Bronchial epithelial cell (primary cell): ENCODE measurements at regions not wholly inside any gene's neighbourhood (a gene's known extent, or its start where the extent isn't known, plus 50 kb on each side); places are given as distances from the start of the nearest gene placed in this dataset.
"Not testable (repeated sequence)": the region's sequence is repeated elsewhere in the genome, so short reads cannot be mapped to it uniquely, and the experiment has no call there.

Experiments
- DNase-seq: peaks from one replicate; pipeline ENCODE4 v3.0.0-alpha.2; 2010; ENCODE audit warnings: low read depth
- FAIRE-seq: peaks from 2 replicates; lab custom pipeline; 2011; peaks lifted over from hg19 to GRCh38; lab: Jason Lieb, UNC
- H3K27me3 ChIP-seq: 2 replicates; pipeline ENCODE4 v1.5.1; 2011; ENCODE audit warnings: low read length; ENCODE audit not compliant: control insufficient read depth, insufficient read depth
- H3K36me3 ChIP-seq: 2 replicates; pipeline ENCODE4 v1.5.1; 2011; ENCODE audit warnings: low read length; ENCODE audit not compliant: control insufficient read depth, insufficient read depth
- H3K4me3 ChIP-seq: 2 replicates; pipeline ENCODE4 v1.5.1; 2011; ENCODE audit warnings: mild to moderate bottlenecking, low read depth, low read length, control low read depth
- CTCF ChIP-seq: IDR thresholded peaks from 2 replicates; pipeline ENCODE4 v1.5.1; 2011; ENCODE audit warnings: mild to moderate bottlenecking, moderate library complexity, low read length, control low read depth, inconsistent platforms; ENCODE audit not compliant: insufficient read depth, severe bottlenecking

GRCh38 chr1:224544346-224545110 is 71.6 kb upstream of the CNIH3 start:
- no peak for FAIRE-seq
- H3K27me3 ChIP-seq, result no peaks in the 10 kb centered on the region
- H3K4me3 ChIP-seq, result no peak overlapping the region
- no peaks in the 10 kb centered on the region for H3K36me3 ChIP-seq
- TF ChIP-seq CTCF, result no peak
- DNase-seq, result no peak

GRCh38 chr1:224545571-224545970 is 70.5 kb upstream of the CNIH3 start:
- no peak for TF ChIP-seq CTCF
- DNase-seq (no peak), FAIRE-seq (no peak)
- Histone ChIP-seq H3K27me3 (no peaks in the 10 kb centered on the region), H3K36me3 (no peaks in the 10 kb centered on the region), H3K4me3 (no peak overlapping the region)

GRCh38 chr1:224548676-224549075 is 67.4 kb upstream of the CNIH3 start:
- FAIRE-seq, result no peak
- no peak for DNase-seq
- Histone ChIP-seq H3K4me3 (no peak overlapping the region), H3K36me3 (no peaks in the 10 kb centered on the region), H3K27me3 (no peaks in the 10 kb centered on the region)
- no peak for TF ChIP-seq CTCF

GRCh38 chr1:224551189-224551588 is 64.9 kb upstream of the CNIH3 start:
- H3K4me3 ChIP-seq, H3K27me3 ChIP-seq, FAIRE-seq, DNase-seq, H3K36me3 ChIP-seq: not testable (repeated sequence)

- Histone ChIP-seq H3K4me3 (no peak overlapping the region), H3K27me3 (no peaks in the 10 kb centered on the region), H3K36me3 (no peaks in the 10 kb centered on the region)
- TF ChIP-seq CTCF, result no peak
- FAIRE-seq, result no peak
- no peak for DNase-seq
Observed at GRCh38 chr1:224554056-224554455, 62.1 kb upstream of the CNIH3 start.

GRCh38 chr1:224554620-224555259 is 61.4 kb upstream of the CNIH3 start:
- Histone ChIP-seq H3K27me3 (no peaks in the 10 kb centered on the region), H3K36me3 (no peaks in the 10 kb centered on the region), H3K4me3 (no peak overlapping the region)
- peak; percentile 50 for FAIRE-seq
- peak; percentile 29 for DNase-seq
- no peak for TF ChIP-seq CTCF
